HG03565 (cell line): ENCODE measurements at regions not wholly inside any gene's neighbourhood (a gene's known extent, or its start where the extent isn't known, plus 50 kb on each side); places are given as distances from the start of the nearest gene placed in this dataset.

Experiments
- ATAC-seq: cut with Tn5 transposase; IDR thresholded peaks from one replicate; pipeline ENCODE4 v1.9.1; 2021; ENCODE audit warnings: mild to moderate bottlenecking, moderate library complexity; ENCODE audit not compliant: unreplicated experiment

DNA sequence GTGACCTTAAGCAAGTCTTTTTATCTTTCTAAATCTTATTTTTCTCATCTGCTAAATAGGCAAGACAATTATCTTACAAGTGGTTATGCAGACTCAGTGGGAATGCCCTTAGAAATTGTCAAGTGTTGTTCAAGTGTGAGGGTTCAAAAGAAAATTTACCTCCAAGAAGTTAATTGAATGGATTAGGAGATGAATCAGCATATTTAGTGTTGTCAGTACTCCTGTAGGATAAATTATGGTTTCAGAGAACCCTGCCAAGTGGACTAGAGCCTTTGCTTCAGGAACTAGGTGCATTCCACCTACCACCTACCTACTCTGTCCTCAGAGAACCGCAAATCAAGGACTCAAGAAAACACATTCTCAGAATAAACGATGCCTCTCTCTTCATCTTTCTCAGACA is 69.8 kb upstream of the KCTD1 start:
- no peak for ATAC-seq

DNA sequence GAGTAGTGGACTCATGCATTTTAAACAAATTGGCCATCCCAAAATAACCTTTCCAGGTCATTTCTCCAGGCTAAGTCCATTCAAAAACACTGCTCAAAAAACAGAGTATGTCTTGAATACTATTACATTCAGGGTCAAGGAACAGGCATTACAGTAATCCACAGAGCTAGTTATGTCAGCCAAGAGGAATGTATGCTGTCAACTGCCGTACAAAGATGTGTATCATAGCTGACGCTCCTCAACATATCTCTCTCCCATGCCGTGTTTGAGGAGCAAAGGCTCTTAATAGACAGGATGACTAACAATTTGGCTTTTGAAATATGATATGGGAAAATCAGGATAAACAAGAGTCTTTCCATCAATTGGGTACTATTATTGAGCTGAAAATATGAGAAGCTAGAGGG is 68.8 kb upstream of the KCTD1 start:
- no peak for ATAC-seq

DNA sequence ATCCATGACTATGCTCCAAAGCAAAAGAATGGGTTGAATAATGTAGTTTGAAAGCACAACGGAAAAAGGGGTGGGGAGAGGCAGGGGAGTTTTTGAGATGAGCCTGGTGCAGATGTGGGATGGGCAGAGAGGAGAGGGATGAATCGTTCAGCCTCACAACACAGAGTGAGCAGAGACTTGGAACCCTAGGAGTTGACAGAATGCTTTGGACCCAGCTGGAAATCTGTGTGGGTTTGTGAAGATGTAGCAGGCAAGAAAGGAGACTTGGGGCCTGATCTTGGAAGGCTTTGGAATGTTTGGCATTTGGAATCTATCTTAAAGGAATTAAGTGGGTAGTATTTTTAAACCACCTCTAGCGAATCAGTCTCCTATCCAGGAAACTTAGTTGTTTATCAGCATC is 66.0 kb upstream of the KCTD1 start:
- no peak for ATAC-seq
